Brain microvascular endothelial cell (primary cell): ENCODE measurements at regions not wholly inside any gene's neighbourhood (a gene's known extent, or its start where the extent isn't known, plus 50 kb on each side); places are given as distances from the start of the nearest gene placed in this dataset.

Experiments used
- DNase-seq: peaks from one replicate; pipeline ENCODE4 v3.0.0-alpha.2; 2020
- H3K27ac ChIP-seq: fragments of 250-450 bp; sonication (Bioruptor Pico); 2 replicates; pipeline ENCODE4 v1.5.1; 2020; ENCODE audit warnings: mild to moderate bottlenecking, moderate library complexity
- H3K27me3 ChIP-seq: fragments of 250-450 bp; sonication (Bioruptor Pico); replicated peaks from 2 replicates; pipeline ENCODE4 v1.5.1; 2020; ENCODE audit warnings: mild to moderate bottlenecking
- H3K36me3 ChIP-seq: fragments of 250-450 bp; sonication (Bioruptor Pico); replicated peaks from 2 replicates; pipeline ENCODE4 v1.5.1; 2020; ENCODE audit warnings: mild to moderate bottlenecking
- H3K4me3 ChIP-seq: 2 replicates; pipeline ENCODE4 v1.5.1; 2011; ENCODE audit warnings: low read depth, mild to moderate bottlenecking, control low read depth, low read length, moderate library complexity
- in situ Hi-C: cut with HindIII; loops from 2 replicates; pipeline ENCODE4 v1.10.0; 2017; ENCODE audit warnings: low sequenced_read_pairs, low pct_ligation_motif_present
- TF ChIP-seq, protein P1 (sequence below): IDR thresholded peaks from 2 replicates; pipeline ENCODE4 v1.5.1; 2011; ENCODE audit warnings: low read depth, mild to moderate bottlenecking, moderate library complexity, low read length, control low read depth, inconsistent platforms; ENCODE audit errors: missing control alignments

DNA sequence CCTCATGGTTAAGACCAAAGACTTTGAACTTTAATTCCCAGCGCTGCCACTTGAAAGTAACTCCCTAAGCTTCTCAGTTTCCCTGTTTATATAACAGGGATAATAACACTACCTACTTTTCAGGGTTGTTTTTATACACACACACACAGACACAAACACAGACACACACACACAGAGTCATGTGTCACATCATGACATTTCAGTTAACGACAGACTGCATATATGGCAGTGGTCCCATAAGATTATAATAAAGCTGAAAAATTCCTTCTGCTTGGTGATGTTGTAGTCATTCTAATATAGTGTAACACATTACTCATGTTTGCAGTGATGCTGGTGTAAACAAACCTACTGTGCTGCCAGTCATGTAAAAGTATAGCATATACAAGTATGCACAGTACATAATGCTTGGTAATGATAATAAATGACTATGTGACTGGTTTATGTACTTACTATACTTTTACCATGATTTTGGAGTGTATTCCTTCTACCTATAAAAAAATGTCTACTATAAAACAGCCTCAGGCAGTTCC is 89.2 kb upstream of the ITGA4 start:
- DNase-seq = no peak
- in situ Hi-C loops = no loop called here
- Histone ChIP-seq H3K27ac (no peak overlapping the region), H3K27me3 (no peaks in the 10 kb centered on the region), H3K36me3 (no peaks in the 10 kb centered on the region), H3K4me3 (no peak overlapping the region)
- TF ChIP-seq, protein P1, sequence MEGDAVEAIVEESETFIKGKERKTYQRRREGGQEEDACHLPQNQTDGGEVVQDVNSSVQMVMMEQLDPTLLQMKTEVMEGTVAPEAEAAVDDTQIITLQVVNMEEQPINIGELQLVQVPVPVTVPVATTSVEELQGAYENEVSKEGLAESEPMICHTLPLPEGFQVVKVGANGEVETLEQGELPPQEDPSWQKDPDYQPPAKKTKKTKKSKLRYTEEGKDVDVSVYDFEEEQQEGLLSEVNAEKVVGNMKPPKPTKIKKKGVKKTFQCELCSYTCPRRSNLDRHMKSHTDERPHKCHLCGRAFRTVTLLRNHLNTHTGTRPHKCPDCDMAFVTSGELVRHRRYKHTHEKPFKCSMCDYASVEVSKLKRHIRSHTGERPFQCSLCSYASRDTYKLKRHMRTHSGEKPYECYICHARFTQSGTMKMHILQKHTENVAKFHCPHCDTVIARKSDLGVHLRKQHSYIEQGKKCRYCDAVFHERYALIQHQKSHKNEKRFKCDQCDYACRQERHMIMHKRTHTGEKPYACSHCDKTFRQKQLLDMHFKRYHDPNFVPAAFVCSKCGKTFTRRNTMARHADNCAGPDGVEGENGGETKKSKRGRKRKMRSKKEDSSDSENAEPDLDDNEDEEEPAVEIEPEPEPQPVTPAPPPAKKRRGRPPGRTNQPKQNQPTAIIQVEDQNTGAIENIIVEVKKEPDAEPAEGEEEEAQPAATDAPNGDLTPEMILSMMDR = no peak

DNA sequence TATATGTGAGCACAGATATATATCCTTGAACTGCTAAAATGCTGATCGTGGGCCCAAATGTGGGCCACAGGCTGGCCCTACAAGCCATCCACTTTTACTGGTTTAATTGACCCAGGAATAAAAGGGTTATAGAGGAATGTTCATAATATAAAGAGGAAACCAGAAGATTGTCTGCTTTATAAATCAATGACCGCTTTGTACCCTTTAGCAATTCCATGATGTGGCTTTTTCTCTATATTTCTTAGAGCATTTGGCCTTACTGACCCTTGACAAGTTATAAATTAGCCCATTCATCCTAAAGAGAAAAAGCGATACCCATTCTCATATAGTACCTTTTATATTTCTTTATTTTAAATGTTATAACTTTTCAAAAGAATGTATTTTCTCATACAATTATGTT is 87.1 kb upstream of the ITGA4 start:
- TF ChIP-seq, protein P1 = no peak
- in situ Hi-C loops = no loop called here
- Histone ChIP-seq H3K36me3 (no peaks in the 10 kb centered on the region), H3K27ac (no peak overlapping the region), H3K4me3 (no peak overlapping the region), H3K27me3 (no peaks in the 10 kb centered on the region)
- no peak for DNase-seq

DNA sequence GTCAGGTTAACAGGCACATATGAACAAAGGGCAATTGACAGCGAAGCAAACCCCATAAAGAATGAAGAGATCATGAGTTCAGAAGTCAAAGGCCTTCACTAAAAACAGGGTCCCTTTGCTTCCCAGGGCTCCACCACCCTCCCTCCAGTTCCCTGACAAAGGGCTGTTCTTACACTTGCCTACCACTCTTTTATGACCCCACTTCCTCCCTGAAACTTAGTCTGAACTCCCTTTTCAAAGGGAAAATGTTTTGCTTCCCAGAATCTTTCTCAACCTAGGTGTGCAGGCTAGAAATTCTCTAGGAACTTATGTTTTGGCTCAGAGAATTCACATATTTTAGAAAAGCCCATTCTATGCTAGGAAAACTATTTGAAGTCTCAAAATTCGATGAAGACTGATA is 86.0 kb upstream of the ITGA4 start:
- Histone ChIP-seq H3K4me3 (no peak overlapping the region), H3K36me3 (no peaks in the 10 kb centered on the region), H3K27me3 (no peaks in the 10 kb centered on the region), H3K27ac (no peak overlapping the region)
- TF ChIP-seq, protein P1 = no peak
- DNase-seq = no peak
- in situ Hi-C loops = no loop called here

DNA sequence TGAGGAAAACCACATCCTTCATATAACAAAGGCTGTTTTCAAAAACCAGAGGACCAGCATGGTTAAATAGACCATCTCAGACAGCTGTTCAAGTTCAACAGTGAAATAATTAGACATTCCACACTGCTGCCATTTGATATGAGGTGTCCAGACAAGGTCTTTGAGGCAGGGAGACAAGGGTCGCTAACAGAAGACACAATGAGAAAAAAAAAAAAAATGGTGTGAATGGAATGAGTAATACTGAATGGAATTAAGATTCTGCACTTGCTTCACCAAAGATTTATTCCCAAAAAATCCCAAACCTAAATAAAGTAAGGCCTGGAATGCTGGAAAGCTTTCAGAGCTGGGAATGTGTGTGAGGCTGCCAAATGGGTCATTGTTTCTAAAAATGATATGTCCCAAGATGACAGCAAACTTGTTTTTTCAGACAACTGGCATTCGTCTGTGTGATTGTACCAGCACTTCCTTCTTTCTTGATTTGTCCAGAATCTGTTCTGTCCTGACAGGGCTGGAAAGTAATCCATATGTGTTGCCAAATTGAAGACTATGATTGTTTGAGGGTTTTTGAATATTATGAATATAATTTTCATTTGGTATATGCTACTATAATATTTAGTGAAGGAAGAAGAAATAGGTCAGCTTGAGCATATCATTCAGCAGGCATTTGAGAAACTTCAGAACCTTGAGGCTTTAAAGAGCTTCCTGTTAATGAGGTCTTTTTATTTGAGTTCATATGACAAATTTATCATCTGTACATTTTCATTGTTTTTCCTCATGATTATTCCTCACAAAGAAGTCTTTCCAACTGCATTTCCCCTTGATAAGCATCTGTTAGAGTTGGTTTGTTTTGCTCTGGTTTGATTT is 85.2 kb upstream of the ITGA4 start:
- TF ChIP-seq, protein P1 = no peak
- in situ Hi-C loops = no loop called here
- DNase-seq = no peak
- H3K27me3 ChIP-seq = no peaks in the 10 kb centered on the region
- H3K4me3 ChIP-seq = no peak overlapping the region
- no peak overlapping the region for H3K27ac ChIP-seq
- no peaks in the 10 kb centered on the region for H3K36me3 ChIP-seq

DNA sequence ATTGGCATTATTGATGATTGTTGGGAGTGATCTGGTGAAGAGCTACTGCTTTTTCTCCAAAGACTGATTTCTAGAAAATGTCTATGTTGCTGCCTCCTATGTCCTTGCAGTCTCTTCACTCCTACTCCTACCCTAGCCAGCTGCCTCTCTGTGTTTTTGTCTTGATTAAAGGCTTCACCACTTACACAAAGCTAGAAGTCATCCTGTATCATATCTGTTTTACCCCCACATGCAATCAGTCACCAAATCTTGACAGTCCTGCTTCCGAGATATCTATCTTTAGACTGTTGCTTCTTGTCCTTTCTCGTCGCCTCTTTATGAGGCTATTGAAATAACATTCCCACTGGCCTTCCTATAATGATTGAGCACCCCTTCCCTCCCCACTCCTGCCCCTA is 84.5 kb upstream of the ITGA4 start:
- H3K27me3 ChIP-seq = no peaks in the 10 kb centered on the region
- no peak overlapping the region for H3K27ac ChIP-seq
- H3K36me3 ChIP-seq = no peaks in the 10 kb centered on the region
- H3K4me3 ChIP-seq = no peak overlapping the region
- TF ChIP-seq, protein P1 = no peak
- in situ Hi-C loops = no loop called here
- no peak for DNase-seq
